Fibroblast of villous mesenchyme (primary cell): ENCODE measurements at regions not wholly inside any gene's neighbourhood (a gene's known extent, or its start where the extent isn't known, plus 50 kb on each side); places are given as distances from the start of the nearest gene placed in this dataset.

Experiments used
- DNase-seq: peaks from one replicate; pipeline ENCODE4 v3.0.0-alpha.2; 2010; ENCODE audit warnings: low read depth
- H3K4me3 ChIP-seq: 2 replicates; pipeline ENCODE4 v1.5.1; 2011; ENCODE audit warnings: low read depth, mild to moderate bottlenecking, low read length
- TF ChIP-seq, protein P1 (sequence below): IDR thresholded peaks from 2 replicates; pipeline ENCODE4 v1.5.1; 2012; ENCODE audit warnings: low read depth, mild to moderate bottlenecking, low read length; ENCODE audit not compliant: insufficient read depth

DNA sequence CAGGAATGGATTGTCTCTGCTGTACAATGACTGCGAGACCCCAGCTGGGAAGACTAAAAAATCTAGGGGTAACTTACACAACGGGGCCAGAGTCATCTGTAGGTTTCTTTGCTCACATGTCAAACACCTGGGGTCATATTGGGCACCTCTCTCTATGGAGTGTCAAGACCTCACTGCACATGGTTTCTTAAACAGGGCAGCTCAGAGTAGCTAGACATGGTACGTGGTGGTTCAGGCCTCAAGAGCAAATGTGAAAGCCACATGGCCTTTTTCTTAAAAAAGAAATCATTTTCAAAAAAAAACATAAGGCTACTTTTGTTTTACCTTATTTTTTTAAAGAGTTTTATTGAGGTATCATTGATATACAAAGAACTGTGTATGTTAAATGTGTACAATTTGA lies 162.2 kb upstream of the ITGB1 start:
- no peak overlapping the region for H3K4me3 ChIP-seq
- TF ChIP-seq, protein P1, sequence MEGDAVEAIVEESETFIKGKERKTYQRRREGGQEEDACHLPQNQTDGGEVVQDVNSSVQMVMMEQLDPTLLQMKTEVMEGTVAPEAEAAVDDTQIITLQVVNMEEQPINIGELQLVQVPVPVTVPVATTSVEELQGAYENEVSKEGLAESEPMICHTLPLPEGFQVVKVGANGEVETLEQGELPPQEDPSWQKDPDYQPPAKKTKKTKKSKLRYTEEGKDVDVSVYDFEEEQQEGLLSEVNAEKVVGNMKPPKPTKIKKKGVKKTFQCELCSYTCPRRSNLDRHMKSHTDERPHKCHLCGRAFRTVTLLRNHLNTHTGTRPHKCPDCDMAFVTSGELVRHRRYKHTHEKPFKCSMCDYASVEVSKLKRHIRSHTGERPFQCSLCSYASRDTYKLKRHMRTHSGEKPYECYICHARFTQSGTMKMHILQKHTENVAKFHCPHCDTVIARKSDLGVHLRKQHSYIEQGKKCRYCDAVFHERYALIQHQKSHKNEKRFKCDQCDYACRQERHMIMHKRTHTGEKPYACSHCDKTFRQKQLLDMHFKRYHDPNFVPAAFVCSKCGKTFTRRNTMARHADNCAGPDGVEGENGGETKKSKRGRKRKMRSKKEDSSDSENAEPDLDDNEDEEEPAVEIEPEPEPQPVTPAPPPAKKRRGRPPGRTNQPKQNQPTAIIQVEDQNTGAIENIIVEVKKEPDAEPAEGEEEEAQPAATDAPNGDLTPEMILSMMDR = no peak
- DNase-seq = no peak

DNA sequence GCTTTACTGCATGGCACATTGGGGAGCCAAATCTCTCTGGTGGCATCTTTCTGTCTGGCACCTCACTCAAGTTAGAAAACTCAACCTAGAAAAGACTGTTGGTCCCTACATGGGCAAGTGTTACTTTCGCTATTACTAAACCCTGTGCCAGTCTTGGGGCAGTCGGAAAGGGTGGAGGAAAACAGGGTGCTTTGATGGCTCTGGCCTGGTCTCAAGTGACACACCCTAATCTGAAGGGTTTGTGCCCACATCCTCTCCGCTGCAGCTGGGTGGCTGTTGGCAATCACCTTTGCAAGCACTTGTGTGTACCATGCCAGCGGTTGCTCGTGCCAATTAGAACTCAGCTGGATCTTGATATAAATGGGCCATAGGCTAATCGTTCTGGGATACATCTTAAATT lies 159.8 kb upstream of the ITGB1 start:
- DNase-seq = no peak
- TF ChIP-seq, protein P1 = no peak
- no peak overlapping the region for H3K4me3 ChIP-seq

DNA sequence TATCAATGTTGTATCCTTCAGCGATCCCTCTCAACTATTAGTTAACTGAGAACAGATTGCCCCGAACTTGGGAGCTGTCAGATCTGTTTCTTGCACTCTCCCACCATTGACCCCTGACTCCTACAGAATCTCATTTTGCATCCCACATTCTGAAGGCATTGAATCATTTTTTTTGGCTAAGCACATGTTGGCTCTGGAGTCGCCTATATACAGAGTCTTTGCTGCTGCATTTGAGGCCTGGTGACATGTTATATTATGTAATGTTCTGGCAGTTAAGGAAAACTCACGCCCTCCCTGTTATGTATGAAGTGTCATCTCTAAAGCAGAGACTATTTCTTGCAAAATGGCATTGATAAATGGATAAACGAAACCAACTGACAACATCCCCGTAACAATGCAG lies 159.2 kb upstream of the ITGB1 start:
- TF ChIP-seq, protein P1 = no peak
- H3K4me3 ChIP-seq = no peak overlapping the region
- DNase-seq = no peak

DNA sequence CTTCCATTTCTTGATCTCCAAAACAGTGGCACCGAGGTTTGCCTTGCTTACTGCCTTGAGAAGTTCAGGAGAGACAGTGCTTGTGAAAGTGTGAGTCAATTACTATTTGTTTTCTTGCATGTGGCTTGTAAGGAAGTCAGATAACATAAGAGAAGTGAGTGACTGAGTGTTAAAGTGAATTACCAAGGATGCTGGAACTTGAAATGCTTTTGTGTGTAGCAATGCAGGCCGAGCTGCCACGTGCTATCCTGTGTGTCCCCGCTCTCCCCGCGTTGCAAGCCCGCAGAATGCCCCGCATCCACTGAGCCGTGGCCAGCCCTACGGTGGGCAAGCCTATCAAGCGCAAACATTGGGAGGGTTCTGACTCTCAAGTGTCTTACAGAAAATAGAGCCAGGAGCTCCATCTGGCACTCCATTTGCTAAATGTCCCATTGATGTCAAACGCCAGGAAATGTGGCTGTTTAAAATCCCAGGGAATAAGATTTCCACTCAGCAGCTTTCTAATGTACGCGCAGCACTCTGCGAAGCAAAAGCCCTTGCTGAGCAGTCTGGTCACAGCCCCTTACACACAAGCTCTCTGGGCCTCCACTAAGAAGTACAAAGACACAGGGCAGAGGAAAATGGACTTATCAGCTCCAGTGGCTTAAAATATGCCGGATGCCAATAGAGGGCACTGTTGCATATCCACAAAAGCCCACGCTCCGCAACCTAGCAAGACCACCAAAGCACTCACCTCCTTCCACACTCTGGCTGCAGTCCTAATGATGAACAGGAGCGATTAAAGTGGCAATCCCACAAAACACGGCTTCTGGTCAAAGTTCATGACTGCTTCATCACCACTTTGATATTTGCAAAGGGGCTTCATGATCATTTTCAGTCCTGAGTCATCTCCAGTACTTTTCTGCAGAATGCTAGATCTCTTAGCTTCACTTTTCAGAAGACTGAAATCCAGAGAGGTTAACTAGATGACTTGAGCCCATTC lies 158.0 kb upstream of the ITGB1 start:
- H3K4me3 ChIP-seq = no peak overlapping the region
- TF ChIP-seq, protein P1 = peak; percentile 69
- DNase-seq = peak; percentile 68

DNA sequence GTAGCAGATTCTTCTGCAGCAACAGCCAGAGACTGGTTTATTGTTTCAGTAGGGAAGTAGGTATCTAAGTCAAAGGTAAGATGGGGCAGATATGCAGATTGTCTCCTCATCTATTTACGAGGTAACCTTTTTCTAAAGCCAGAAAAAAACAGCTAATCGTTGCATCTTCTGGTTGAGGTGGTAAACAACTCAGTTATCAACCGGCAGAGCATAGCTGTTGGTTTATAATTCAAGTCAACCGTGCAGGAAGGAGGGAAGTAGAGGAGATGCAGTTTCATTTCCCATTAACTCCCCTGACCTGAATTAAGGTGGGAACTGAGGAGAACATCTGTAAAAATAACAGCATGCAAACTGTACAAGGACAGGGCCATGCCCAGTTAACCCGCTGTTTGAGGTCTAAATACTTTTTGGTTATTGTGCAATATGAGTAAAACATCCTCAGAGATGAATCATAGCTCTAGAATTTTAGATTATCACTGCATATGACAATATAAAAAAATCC lies 156.5 kb upstream of the ITGB1 start:
- H3K4me3 ChIP-seq = no peak overlapping the region
- TF ChIP-seq, protein P1 = no peak
- peak; percentile 66 for DNase-seq

DNA sequence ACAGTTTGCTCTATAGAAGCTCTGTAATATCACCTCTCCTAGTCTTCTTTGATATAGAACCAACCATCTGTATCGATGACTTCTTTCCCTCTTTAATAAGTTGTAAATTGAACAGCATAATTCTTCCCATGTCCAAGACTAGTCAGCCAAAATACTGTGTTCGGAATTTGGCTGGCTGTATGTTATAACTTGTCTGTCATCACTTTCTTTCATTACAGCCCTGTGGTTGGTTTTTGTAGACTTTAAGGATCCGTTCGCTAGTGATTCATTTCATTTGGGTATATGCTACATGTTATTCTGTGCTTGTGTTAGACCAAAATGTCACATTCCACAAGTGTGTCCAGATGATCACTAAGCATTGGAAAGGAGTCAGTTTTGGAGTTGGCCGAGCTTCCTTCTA lies 155.4 kb upstream of the ITGB1 start:
- DNase-seq = peak; percentile 51
- TF ChIP-seq, protein P1 = no peak
- H3K4me3 ChIP-seq = no peak overlapping the region
